Endothelial cell of umbilical vein (primary cell): ENCODE measurements at regions not wholly inside any gene's neighbourhood (a gene's known extent, or its start where the extent isn't known, plus 50 kb on each side); places are given as distances from the start of the nearest gene placed in this dataset.

ENCODE experiments used
- BruUV-seq: library from RNA; stranded (reverse); fragments of 400-500 nt; replicated peaks from 2 replicates; lab custom pipeline; 2021; lab: Mats Ljungman, UMichigan
- CTCF ChIA-PET: fragments of 300-600, 350-600 bp; sonication (Branson Sonifier 250); formaldehyde crosslinking; loops from one replicate; lab custom pipeline; 2021; ENCODE audit warnings: antibody characterized with exemption, inconsistent platforms; lab: Charles Lee
- POLR2A ChIA-PET: fragments of 300-600, 350-600 bp; sonication (Branson Sonifier 250); formaldehyde crosslinking; loops from one replicate; lab custom pipeline; 2021; ENCODE audit warnings: antibody characterized with exemption, inconsistent platforms; lab: Charles Lee
- DNase-seq: peaks from one replicate; pipeline ENCODE4 v3.0.0-alpha.2; 2011; ENCODE audit warnings: low read depth, low spot score
- FAIRE-seq: peaks from 2 replicates; lab custom pipeline; 2011; peaks lifted over from hg19 to GRCh38; lab: Jason Lieb, UNC
- H2AFZ ChIP-seq: 2 replicates; pipeline ENCODE4 v1.6.0; 2012; ENCODE audit warnings: low read depth, low read length, control low read depth, inconsistent platforms
- H3K27ac ChIP-seq: 2 replicates; pipeline ENCODE4 v1.5.1; 2011; ENCODE audit warnings: low read depth, mild to moderate bottlenecking, control low read depth, low read length, moderate library complexity; ENCODE audit not compliant: insufficient read depth
- H3K27me3 ChIP-seq, 2 experiments: 2 replicates each; pipeline versions ENCODE4 v1.6.0 to v1.6.1; 2011; ENCODE audit warnings: low read length in 2 of 2, mixed read lengths in 1 of 2; ENCODE audit not compliant: control insufficient read depth in 2 of 2, insufficient read depth in 2 of 2
- H3K36me3 ChIP-seq, 2 experiments: 2 replicates in 1 of 2; 3 replicates in 1 of 2; pipeline ENCODE4 v1.5.1; 2011; ENCODE audit warnings: low read length in 2 of 2, mild to moderate bottlenecking in 1 of 2, moderate library complexity in 1 of 2; ENCODE audit not compliant: control insufficient read depth in 2 of 2, insufficient read depth in 2 of 2; ENCODE audit errors: extremely low read depth in 1 of 2
- H3K4me1 ChIP-seq: 3 replicates; pipeline ENCODE4 v1.5.1; 2011; ENCODE audit warnings: mild to moderate bottlenecking, low read length; ENCODE audit not compliant: control insufficient read depth, insufficient read depth; ENCODE audit errors: extremely low read depth
- H3K4me2 ChIP-seq: 2 replicates; pipeline ENCODE4 v1.6.1; 2011; ENCODE audit warnings: low read length, control low read depth, mixed read lengths; ENCODE audit not compliant: insufficient read depth
- H3K4me3 ChIP-seq, 3 experiments: fragments of 200-600 bp in 1 of 3; sonication (generic), shearing (Covaris generic) in 1 of 3; replicated peaks in 1 of 3; 2 replicates each; pipeline ENCODE4 v1.5.1; 2011 to 2016; ENCODE audit warnings: control low read depth in 3 of 3, low read length in 3 of 3, mild to moderate bottlenecking in 2 of 3, inconsistent platforms in 1 of 3, low read depth in 1 of 3, moderate library complexity in 1 of 3; ENCODE audit not compliant: insufficient read depth in 1 of 3
- H3K79me2 ChIP-seq: 2 replicates; pipeline ENCODE4 v1.6.0; 2012; ENCODE audit warnings: low read length, inconsistent platforms; ENCODE audit not compliant: control insufficient read depth, insufficient read depth
- H3K9ac ChIP-seq: replicated peaks from 2 replicates; pipeline ENCODE3; 2011; ENCODE audit warnings: low read length, control low read depth; ENCODE audit not compliant: insufficient read depth; ENCODE audit errors: extremely low read depth
- H3K9me1 ChIP-seq: replicated peaks from 3 replicates; pipeline ENCODE4 v1.6.0; 2011; ENCODE audit warnings: mild to moderate bottlenecking, low read length; ENCODE audit not compliant: control insufficient read depth, insufficient read depth; ENCODE audit errors: extremely low read depth
- H3K9me3 ChIP-seq: replicated peaks from 2 replicates; pipeline ENCODE4 v1.5.1; 2012; ENCODE audit warnings: low read length, inconsistent platforms; ENCODE audit not compliant: control insufficient read depth, insufficient read depth
- H4K20me1 ChIP-seq: replicated peaks from 2 replicates; pipeline ENCODE3; 2011; ENCODE audit warnings: mild to moderate bottlenecking, low read length; ENCODE audit not compliant: control insufficient read depth, insufficient read depth; ENCODE audit errors: extremely low read depth
- EZH2 ChIP-seq: IDR thresholded peaks from 2 replicates; pipeline ENCODE4 v1.6.1; 2012; ENCODE audit warnings: borderline replicate concordance, low read depth, mild to moderate bottlenecking, moderate library complexity, low read length, inconsistent platforms; ENCODE audit not compliant: severe bottlenecking
- FOS ChIP-seq: IDR thresholded peaks from 2 replicates; pipeline ENCODE4 v1.6.1; 2011; ENCODE audit warnings: mild to moderate bottlenecking, low read length, moderate library complexity, borderline replicate concordance; ENCODE audit not compliant: insufficient read depth
- GATA2 ChIP-seq: IDR thresholded peaks from 2 replicates; pipeline ENCODE4 v1.7.0; 2011; ENCODE audit warnings: low read depth, mild to moderate bottlenecking, moderate library complexity, mixed read lengths, low read length; ENCODE audit not compliant: insufficient read length, insufficient read depth
- JUN ChIP-seq: IDR thresholded peaks from 2 replicates; pipeline ENCODE4 v1.6.1; 2011; ENCODE audit warnings: borderline replicate concordance, low read depth; ENCODE audit not compliant: insufficient read length, insufficient read depth
- MYC ChIP-seq: IDR thresholded peaks from one replicate; pipeline ENCODE4 v1.6.1; 2011; ENCODE audit warnings: mild to moderate bottlenecking, low read depth, low read length
- POLR2A ChIP-seq: IDR thresholded peaks from 2 replicates; pipeline ENCODE4 v1.6.1; 2012; ENCODE audit warnings: low read depth, mild to moderate bottlenecking, control low read depth, low read length
- POLR2AphosphoS5 ChIP-seq: IDR thresholded peaks from 2 replicates; pipeline ENCODE4 v1.6.1; 2012; ENCODE audit warnings: low read depth, mild to moderate bottlenecking, control low read depth, low read length, moderate library complexity; ENCODE audit not compliant: insufficient read depth
- dilution Hi-C: fragments of 300-500 bp; cut with MboI; formaldehyde crosslinking; loops from one replicate; pipeline ENCODE4 v1.15.0; 2019; ENCODE audit warnings: low sequenced_read_pairs; ENCODE audit not compliant: extremely low pct_ligation_motif_present
- intact Hi-C: fragments of 100-400 bp; cut with micrococcal nuclease; formaldehyde crosslinking; loops from one replicate; pipeline ENCODE4 v1.10.0; 2022
- TF ChIP-seq, protein P1 (sequence below): IDR thresholded peaks from 2 replicates; pipeline ENCODE4 v1.6.1; 2011; ENCODE audit not compliant: insufficient read depth, insufficient read length
- TF ChIP-seq, protein P2 (sequence below), 2 donors: IDR thresholded peaks; 1 replicate in 1 of 2; 2 replicates in 1 of 2; pipeline ENCODE4 v1.5.1; 2011; ENCODE audit warnings: low read length in 2 of 2, mild to moderate bottlenecking in 2 of 2, moderate library complexity in 2 of 2, control low read depth in 1 of 2, inconsistent platforms in 1 of 2, low read depth in 1 of 2; ENCODE audit not compliant: insufficient read depth in 1 of 2; ENCODE audit errors: extremely low read depth in 1 of 2

DNA sequence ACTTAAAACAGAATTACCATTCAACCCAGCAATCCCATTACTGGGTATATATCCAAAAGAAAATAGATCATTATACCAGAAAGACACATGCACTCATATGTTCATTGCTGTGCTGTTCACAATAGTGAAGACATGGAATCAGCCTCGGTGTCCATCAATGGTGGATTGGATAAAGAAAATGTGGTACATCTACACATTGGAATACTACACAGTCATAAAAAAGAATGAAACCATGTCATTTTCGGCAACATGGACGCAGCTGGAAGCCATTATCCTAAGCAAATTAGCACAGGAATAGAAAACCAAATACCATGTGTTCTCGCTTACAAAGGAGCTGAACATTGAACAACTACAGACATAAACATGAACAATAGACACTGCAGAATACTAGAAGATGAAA lies 244.8 kb upstream of the PROX1 start:
- H2AFZ ChIP-seq, result no peak overlapping the region
- no peaks in the 10 kb centered on the region for H3K36me3 ChIP-seq
- FAIRE-seq (no peak), DNase-seq (no peak)
- POLR2A ChIA-PET, result no interaction called here
- no peaks in the 10 kb centered on the region for H4K20me1 ChIP-seq
- intact Hi-C loops (no loop called here), dilution Hi-C loops (no loop called here)
- no TSS peak for BruUV-seq
- CTCF ChIA-PET, result no interaction called here
- no peaks in the 10 kb centered on the region for H3K4me1 ChIP-seq
- no peak overlapping the region for H3K9ac ChIP-seq
- H3K27me3 ChIP-seq, result no peaks in the 10 kb centered on the region
- H3K9me3 ChIP-seq, result no peaks in the 10 kb centered on the region
- no peaks in the 10 kb centered on the region for H3K79me2 ChIP-seq
- TF ChIP-seq, protein P1, sequence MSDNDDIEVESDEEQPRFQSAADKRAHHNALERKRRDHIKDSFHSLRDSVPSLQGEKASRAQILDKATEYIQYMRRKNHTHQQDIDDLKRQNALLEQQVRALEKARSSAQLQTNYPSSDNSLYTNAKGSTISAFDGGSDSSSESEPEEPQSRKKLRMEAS, result no peak
- TF ChIP-seq POLR2A (no peak), POLR2AphosphoS5 (no peak), GATA2 (no peak), MYC (no peak), FOS (no peak), JUN (no peak), EZH2 (no peak)
- TF ChIP-seq, protein P2, sequence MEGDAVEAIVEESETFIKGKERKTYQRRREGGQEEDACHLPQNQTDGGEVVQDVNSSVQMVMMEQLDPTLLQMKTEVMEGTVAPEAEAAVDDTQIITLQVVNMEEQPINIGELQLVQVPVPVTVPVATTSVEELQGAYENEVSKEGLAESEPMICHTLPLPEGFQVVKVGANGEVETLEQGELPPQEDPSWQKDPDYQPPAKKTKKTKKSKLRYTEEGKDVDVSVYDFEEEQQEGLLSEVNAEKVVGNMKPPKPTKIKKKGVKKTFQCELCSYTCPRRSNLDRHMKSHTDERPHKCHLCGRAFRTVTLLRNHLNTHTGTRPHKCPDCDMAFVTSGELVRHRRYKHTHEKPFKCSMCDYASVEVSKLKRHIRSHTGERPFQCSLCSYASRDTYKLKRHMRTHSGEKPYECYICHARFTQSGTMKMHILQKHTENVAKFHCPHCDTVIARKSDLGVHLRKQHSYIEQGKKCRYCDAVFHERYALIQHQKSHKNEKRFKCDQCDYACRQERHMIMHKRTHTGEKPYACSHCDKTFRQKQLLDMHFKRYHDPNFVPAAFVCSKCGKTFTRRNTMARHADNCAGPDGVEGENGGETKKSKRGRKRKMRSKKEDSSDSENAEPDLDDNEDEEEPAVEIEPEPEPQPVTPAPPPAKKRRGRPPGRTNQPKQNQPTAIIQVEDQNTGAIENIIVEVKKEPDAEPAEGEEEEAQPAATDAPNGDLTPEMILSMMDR (IDR thresholded peaks at IDR 0.05; ENCODE audit: extremely low read depth in 1 of 2, insufficient read depth in 1 of 2, low read depth in 1 of 2, low read length in 2 of 2), result no peak
- H3K4me3 ChIP-seq, result no peak overlapping the region
- no peak overlapping the region for H3K4me2 ChIP-seq
- no peak overlapping the region for H3K27ac ChIP-seq
- H3K9me1 ChIP-seq, result no peaks in the 10 kb centered on the region
